GM18873 (cell line): ENCODE measurements at regions not wholly inside any gene's neighbourhood (a gene's known extent, or its start where the extent isn't known, plus 50 kb on each side); places are given as distances from the start of the nearest gene placed in this dataset.

Source experiments
- ATAC-seq: cut with Tn5 transposase; IDR thresholded peaks from one replicate; pipeline ENCODE4 v1.9.1; 2021; ENCODE audit warnings: mild to moderate bottlenecking, moderate library complexity, moderate number of reproducible peaks; ENCODE audit not compliant: unreplicated experiment, low FRiP score

DNA sequence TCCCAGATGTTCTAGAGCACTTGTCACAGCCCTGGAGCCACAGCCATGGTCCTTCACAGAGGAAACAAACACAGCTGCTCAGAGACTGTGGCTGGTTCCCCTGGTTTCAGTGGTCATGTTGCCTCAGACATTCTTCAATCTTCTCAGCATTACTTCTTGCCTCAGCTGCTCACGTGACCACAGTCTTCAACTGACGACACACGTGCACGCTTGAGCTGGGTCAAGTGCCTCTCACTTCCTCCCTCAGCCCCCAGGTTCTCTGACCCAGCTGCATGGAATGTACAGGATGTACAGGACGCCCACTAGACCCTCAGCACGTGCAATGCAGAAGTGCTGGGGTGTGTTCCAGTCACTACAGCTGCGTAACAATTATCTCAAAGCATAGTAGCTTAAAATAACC is 159.8 kb upstream of the GGTLC1 start:
- peak; percentile 66 for ATAC-seq

DNA sequence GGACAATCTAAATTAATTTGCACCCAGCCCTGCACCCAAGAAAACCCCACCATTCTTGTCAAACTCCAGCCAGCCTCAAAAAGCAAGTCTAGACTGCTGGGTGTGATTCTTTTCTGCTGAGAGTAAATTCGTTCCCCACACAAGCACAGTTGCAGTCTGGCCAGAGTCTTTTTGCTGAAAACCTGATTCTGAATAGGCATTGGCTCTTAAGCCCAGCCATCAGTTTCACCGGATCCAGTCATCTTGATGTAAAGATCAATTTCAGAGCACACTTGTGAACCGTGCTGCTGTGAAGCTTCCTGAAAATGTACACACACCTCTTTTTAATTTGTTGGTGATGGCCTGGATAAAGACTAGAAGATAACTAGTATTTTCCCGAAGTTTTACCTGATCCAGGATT is 159.4 kb upstream of the GGTLC1 start:
- no peak for ATAC-seq

DNA sequence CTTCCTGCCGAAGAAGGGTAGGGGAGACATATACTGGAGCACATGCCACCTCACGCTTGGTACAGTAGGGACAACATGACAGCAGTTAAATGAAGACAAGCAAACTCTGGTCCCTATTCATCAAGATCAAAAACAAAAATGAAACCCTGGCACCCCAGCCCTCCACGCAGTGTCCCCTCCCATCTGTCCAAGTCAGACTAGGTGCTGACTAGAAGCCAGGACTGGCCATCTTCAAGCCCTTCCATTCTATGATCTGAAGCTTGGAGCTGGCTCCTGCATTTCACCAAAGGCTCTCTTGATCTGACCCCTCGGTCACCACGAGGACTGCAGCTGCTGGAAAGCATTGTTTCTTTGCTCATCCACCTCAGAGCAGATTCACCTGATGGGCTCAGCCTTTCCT is 158.9 kb upstream of the GGTLC1 start:
- no peak for ATAC-seq

DNA sequence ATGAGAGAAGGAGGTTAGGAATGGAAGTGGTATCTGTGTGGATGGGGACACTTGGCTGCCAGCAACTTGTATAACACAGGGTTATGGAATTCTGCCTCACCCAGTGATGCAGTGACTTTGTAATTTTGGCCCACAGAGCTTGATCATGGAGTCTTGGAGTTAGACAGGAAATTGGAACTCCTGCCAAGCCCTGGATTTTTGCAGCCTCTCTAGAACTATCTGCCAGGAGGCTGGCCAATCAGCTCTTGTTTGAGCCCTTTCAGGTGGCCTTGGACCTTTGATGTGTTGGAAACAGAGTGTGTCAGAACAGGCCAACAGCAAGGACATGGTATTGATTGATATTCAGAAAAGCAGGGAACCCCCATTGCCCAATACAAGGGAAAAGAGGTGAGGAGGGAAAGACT is 157.7 kb upstream of the GGTLC1 start:
- no peak for ATAC-seq

GRCh38 chr20:24144371-24144770 is 155.8 kb upstream of the GGTLC1 start:
- no peak for ATAC-seq

DNA sequence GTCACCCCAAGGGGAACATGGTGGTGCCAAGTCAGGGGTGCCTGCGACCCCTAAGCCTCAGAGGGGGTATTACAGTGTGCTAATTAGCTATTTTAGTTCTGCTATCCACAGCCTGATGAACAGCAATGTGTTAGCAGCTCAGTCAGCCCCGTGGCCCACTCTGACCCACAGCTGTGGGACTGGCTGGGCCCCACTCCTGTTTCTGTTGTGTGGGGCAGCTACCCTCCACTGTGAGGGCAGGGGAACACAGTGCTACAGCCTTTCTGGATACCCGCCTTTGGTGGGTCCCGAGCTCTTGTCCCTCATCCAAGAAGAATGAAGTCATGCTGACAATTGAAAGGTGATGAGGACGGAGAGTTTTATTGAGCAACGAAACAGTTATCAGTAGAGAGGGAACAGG is 152.5 kb upstream of the GGTLC1 start:
- ATAC-seq, result no peak

DNA sequence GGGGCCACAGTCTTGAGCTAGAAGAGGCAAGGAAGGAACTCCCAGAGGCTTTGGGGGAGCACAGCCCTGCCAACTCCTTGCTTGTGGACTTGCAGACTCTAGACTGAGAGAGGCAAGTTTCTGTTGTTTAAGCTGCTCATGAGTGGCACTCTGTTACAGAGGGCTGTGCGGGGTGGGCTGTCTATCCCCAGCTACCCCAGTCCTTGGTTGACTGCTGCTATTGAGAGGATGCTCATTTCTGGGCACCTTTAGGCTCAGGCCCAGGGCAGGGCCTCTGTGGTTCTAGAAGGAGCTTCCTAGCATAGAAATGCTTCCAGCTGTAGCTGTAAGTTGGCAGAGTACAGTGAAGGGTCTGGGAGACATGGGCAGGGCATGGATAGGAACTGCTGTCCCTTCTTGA is 151.3 kb upstream of the GGTLC1 start:
- no peak for ATAC-seq

DNA sequence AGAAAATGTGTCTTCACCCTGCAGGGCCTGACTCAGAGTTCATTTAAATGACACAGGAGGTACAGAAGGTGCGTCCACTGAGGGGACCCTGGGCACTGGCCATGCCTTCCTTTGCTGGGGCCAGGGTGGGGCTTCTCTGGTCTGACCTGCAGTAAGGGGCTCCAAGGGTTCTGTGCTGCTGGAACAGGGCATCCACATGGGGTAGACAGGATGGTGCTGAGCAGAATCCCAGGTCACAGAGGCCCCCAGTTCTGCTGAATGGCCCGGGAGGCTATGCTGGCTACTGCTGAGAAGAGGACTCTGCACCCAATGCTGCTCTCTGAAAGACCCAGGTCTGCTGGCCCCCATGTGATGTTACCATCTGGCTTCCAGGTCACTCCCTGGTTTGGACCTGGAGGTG is 150.4 kb upstream of the GGTLC1 start:
- no peak for ATAC-seq

DNA sequence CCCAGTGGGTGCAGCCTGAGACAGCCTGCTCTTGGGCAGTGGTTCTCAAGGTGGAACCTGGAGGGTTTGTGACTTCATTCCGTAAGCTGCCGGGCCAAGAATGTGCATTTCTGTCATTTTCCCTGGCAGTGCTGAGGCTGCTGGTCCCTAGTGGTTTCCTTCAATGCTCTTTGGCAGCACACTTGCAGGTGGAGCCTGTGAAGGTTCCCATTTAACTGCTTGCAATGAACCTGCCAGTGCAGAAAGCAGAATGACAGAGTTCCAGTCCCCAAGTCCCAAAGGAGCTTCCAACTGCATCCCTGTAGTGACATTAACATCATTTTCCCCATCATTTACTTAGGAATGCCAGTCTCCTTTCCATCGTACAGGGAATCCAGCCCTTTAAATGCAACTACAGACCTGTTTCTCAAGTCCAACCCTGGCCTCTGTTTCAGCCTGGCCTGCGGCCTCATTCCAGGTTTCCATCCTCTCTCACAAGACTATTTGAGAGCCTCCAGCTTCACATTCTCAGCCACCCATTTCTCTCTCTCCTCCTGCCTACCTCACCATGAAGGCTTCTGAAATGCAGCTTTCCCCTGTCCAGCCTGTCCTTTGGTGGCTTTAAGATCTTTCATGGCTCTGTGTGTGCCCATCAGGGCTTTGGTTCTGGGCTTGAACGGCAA is 149.7 kb upstream of the GGTLC1 start:
- no peak for ATAC-seq

DNA sequence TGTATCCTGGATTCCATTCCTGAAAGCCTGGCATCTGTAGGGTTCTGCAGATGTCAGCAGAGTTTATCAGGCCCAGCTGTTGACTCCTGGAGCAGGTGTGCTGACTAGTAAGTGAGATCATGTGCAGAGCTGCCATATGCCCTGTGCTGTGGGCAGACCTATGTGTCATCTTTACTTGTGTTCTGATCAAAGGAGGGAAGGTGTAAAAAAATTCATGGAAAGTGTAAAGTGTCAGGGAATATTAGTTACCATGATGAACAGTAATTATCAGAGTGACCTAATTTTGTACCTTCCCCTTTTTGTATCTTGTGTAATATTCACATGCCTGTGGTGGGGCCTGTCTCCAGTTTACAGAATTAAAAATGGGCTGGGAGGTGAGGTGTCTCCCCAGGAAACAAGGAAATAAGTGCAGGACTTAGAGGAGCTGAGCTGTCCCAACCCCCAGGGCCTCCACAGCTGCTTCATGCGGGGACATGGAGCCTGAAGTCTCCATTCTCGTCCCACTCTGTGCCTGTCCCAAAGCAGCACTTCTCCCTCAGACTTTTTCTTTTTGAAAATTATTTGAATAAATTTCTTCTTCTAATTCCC is 148.2 kb upstream of the GGTLC1 start:
- ATAC-seq, result no peak

DNA sequence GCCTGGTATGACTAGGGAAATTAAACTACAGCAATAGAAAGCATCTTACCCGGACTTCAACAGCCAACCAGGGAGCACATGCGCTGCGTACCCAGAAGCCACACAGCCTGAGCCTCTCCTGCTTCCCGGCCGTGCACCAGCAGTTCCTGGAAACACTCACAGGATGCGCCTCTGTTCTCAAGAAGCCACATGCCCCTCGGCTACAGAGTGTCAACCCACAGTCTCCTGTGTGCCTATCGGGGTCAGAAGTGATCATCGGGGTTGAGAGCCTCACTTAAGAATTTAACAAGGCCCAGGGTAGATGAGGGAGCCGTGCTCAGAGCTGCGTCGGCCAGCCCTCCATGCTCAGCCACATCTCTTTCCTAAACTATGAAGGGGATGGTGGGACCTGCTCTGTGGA is 147.2 kb upstream of the GGTLC1 start:
- ATAC-seq, result no peak

DNA sequence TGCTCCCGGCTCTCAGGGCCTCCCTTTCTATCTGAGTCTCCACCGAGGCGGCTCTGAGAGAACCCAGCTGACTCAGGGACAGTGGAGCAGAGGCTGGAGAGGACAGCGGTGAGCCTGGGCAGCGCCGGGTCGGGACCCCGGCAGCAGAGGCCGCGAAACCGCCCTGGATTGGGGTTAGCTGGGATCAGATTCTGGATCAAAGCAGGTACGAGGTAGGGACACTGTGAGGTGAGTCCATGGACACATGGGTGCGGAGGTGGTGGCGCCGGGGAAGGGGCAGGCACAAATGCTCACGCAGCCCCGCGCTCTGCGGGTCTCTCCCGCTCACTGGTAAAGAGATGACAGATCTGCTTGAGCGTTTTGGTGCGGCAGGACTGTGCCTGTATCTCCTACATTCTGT is 146.4 kb upstream of the GGTLC1 start:
- ATAC-seq, result no peak

DNA sequence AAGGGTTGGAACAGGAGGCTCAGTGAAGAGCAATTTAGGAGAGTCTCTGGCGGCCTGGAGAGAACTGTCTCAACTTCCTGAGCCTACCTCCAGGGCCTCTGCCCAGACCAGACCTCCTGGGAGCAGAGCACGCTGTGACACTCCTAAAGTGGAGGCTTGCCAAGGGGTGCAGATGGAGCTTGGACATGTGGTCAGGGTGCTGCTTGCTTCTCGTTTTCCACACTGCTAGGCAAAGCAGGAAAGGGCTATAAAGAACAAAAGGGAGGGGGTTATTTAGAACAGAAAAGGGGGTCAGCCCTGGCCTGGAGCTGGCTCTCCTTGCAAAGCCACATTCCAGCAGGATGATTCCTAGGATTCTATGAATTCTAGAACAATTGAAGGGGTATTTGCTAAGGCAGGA is 145.7 kb upstream of the GGTLC1 start:
- ATAC-seq, result no peak

GRCh38 chr20:24132246-24132645 is 143.7 kb upstream of the GGTLC1 start:
- no peak for ATAC-seq

DNA sequence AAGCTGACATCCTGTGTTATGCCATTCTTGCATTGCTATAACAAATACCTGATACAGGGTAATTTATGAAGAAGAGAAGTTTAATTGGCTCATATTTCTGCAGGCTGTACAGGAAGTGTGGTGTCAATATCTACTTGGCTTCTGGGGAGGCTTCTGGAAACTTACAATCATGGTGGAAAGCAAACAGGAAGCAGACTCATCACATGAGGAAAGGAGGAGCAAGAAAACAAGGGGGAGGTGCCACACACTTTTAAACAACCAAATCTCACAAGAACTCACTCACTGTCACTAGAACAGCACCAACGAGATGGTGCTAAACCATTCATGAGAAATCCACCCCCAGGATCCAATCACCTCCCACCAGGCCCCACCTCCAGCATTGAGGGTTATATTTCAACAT is 143.1 kb upstream of the GGTLC1 start:
- ATAC-seq, result no peak

- ATAC-seq, result no peak
Measured at GRCh38 chr20:24131281-24131680, 142.7 kb upstream of the GGTLC1 start.

GRCh38 chr20:24129641-24130040 is 141.1 kb upstream of the GGTLC1 start:
- ATAC-seq, result no peak

- ATAC-seq, result no peak
Measured at GRCh38 chr20:24124951-24125650, 136.5 kb upstream of the GGTLC1 start.

- no peak for ATAC-seq
Measured at GRCh38 chr20:24124003-24124402, 135.4 kb upstream of the GGTLC1 start.

- no peak for ATAC-seq
Measured at GRCh38 chr20:24118441-24119175, 130.0 kb upstream of the GGTLC1 start.

DNA sequence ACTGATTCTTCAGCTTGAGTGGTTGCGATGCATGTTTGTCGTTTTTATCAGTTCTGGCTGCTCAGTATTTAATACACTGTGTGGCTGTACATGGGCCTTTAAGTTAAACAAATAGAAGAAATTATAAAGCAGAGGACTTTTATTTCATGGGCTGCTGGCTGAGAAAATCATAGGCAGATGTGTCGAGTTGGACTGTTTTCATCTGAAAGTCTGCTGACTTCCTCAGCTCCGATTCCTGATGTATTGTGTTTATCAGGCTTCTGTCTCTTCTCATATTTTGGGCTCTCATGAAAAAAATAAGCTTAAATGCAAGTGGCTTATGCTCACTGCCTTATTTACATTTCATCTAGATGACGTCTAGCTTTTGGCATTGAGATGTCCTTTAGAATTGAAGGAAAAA is 129.5 kb upstream of the GGTLC1 start:
- no peak for ATAC-seq
